CD14-positive monocyte (primary cell): ENCODE measurements at regions not wholly inside any gene's neighbourhood (a gene's known extent, or its start where the extent isn't known, plus 50 kb on each side); places are given as distances from the start of the nearest gene placed in this dataset.
"Not testable (repeated sequence)": the region's sequence is repeated elsewhere in the genome, so short reads cannot be mapped to it uniquely, and the experiment has no call there.

ENCODE experiments used
- DNase-seq, 3 donors: peaks; one replicate each; pipeline ENCODE4 v3.0.0-alpha.2; 2011 to 2022
- H2AFZ ChIP-seq: 2 replicates; pipeline ENCODE4 v1.6.0; 2012; ENCODE audit warnings: mild to moderate bottlenecking, low read depth, low read length, inconsistent platforms; ENCODE audit not compliant: insufficient read depth, poor library complexity, severe bottlenecking
- H3K27ac ChIP-seq, 2 donors: 1 replicate in 1 of 2; 2 replicates in 1 of 2; pipeline ENCODE4 v1.5.1; 2012 to 2013; ENCODE audit warnings: low read length in 2 of 2, control low read depth in 1 of 2, inconsistent platforms in 1 of 2, low read depth in 1 of 2, mild to moderate bottlenecking in 1 of 2
- H3K27me3 ChIP-seq, 2 donors: one replicate each; pipeline versions ENCODE4 v1.6.0 to v1.6.1; 2011 to 2013; ENCODE audit warnings: low read length in 2 of 2; ENCODE audit not compliant: control insufficient read depth in 2 of 2, insufficient read depth in 2 of 2
- H3K36me3 ChIP-seq, 2 donors: replicated peaks in 1 of 2; 1 replicate in 1 of 2; 2 replicates in 1 of 2; pipeline versions ENCODE4 v1.5.1 to v1.6.1; 2012 to 2013; ENCODE audit warnings: low read length in 2 of 2, control low read depth in 1 of 2, inconsistent platforms in 1 of 2, mild to moderate bottlenecking in 1 of 2; ENCODE audit not compliant: insufficient read depth in 2 of 2, control insufficient read depth in 1 of 2
- H3K4me1 ChIP-seq, 2 donors: 1 replicate in 1 of 2; 2 replicates in 1 of 2; pipeline versions ENCODE4 v1.5.1 to v1.6.1; 2012 to 2013; ENCODE audit warnings: low read length in 2 of 2, control low read depth in 1 of 2, inconsistent platforms in 1 of 2, mild to moderate bottlenecking in 1 of 2, moderate library complexity in 1 of 2; ENCODE audit not compliant: insufficient read depth in 2 of 2, control insufficient read depth in 1 of 2
- H3K4me2 ChIP-seq: replicated peaks from 2 replicates; pipeline ENCODE3; 2012; ENCODE audit warnings: low read length, moderate library complexity, mild to moderate bottlenecking; ENCODE audit not compliant: poor library complexity, severe bottlenecking; ENCODE audit errors: extremely low read depth
- H3K4me3 ChIP-seq, 3 experiments: fragments of 200-600 bp in 1 of 3; sonication (generic) in 1 of 3; replicated peaks in 1 of 3; 1 replicate in 2 of 3; 2 replicates in 1 of 3; pipeline ENCODE4 v1.5.1; 2011 to 2013; ENCODE audit warnings: low read length in 3 of 3, mild to moderate bottlenecking in 3 of 3, control low read depth in 2 of 3, low read depth in 2 of 3, inconsistent platforms in 1 of 3, moderate library complexity in 1 of 3
- H3K79me2 ChIP-seq: 2 replicates; pipeline ENCODE4 v1.6.0; 2012; ENCODE audit warnings: mild to moderate bottlenecking, control low read depth, inconsistent platforms, low read length, moderate library complexity; ENCODE audit not compliant: insufficient read depth
- H3K9ac ChIP-seq: 2 replicates; pipeline ENCODE4 v1.6.0; 2017; ENCODE audit warnings: low read length, mild to moderate bottlenecking; ENCODE audit not compliant: insufficient read depth, poor library complexity, severe bottlenecking
- H3K9me3 ChIP-seq, 2 donors: replicated peaks in 1 of 2; 1 replicate in 1 of 2; 2 replicates in 1 of 2; pipeline versions ENCODE4 v1.5.1 to v1.6.1; 2012 to 2013; ENCODE audit warnings: low read length in 2 of 2, control low read depth in 1 of 2; ENCODE audit not compliant: control insufficient read depth in 1 of 2, insufficient read depth in 1 of 2
- H4K20me1 ChIP-seq: 2 replicates; pipeline ENCODE4 v1.6.0; 2012; ENCODE audit warnings: mild to moderate bottlenecking, low read length, control low read depth, moderate library complexity; ENCODE audit not compliant: insufficient read depth
- H3K27ac Mint-ChIP-seq, 7 donors: one replicate each; pipeline ENCODE4 v1.8.0; 2020; ENCODE audit warnings: mild to moderate bottlenecking in 7 of 7, mixed read lengths in 7 of 7, moderate library complexity in 6 of 7, inconsistent platforms in 2 of 7
- H3K27me3 Mint-ChIP-seq, 3 donors: one replicate each; pipeline ENCODE4 v1.8.0; 2021 to 2022; ENCODE audit warnings: low read depth in 3 of 3, mild to moderate bottlenecking in 3 of 3, mixed read lengths in 3 of 3, moderate library complexity in 3 of 3, inconsistent platforms in 1 of 3
- H3K36me3 Mint-ChIP-seq, 2 donors: one replicate each; pipeline ENCODE4 v1.8.0; 2020; ENCODE audit warnings: mixed read lengths in 2 of 2, inconsistent platforms in 1 of 2, mild to moderate bottlenecking in 1 of 2
- H3K4me1 Mint-ChIP-seq: one replicate; pipeline ENCODE4 v1.8.0; 2020; ENCODE audit warnings: mild to moderate bottlenecking, mixed read lengths
- H3K4me3 Mint-ChIP-seq, 2 donors: one replicate each; pipeline ENCODE4 v1.8.0; 2020; ENCODE audit warnings: mild to moderate bottlenecking in 2 of 2, mixed read lengths in 2 of 2, moderate library complexity in 1 of 2
- H3K9me3 Mint-ChIP-seq, 7 donors: one replicate each; pipeline ENCODE4 v1.8.0; 2020 to 2022; ENCODE audit warnings: mixed read lengths in 7 of 7, mild to moderate bottlenecking in 6 of 7, moderate library complexity in 6 of 7, inconsistent platforms in 2 of 7
- CTCF ChIP-seq: fragments of 200-600 bp; IDR thresholded peaks from one replicate; pipeline ENCODE4 v1.8.0; 2022; ENCODE audit warnings: antibody characterized with exemption, mild to moderate bottlenecking
- WGBS: methylation state at CpG from one replicate; pipeline ENCODE4 v1.1.5; 2013; ENCODE audit warnings: missing lambda C conversion rate; ENCODE audit not compliant: insufficient coverage; 5-methylcytosine and 5-hydroxymethylcytosine counted together
- intact Hi-C, 2 donors: fragments of 100-400 bp; cut with micrococcal nuclease; formaldehyde crosslinking; loops; one replicate each; pipeline versions ENCODE4 v1.15.0 to v1.15.1; 2023

GRCh38 chr18:9021458-9021857 is 81.0 kb upstream of the NDUFV2 start:
- H3K36me3 ChIP-seq = no peaks in the 10 kb centered on the region
- intact Hi-C loops = no loop called here
- H3K4me3 Mint-ChIP-seq = no peak overlapping the region
- no peak overlapping the region for H3K9ac ChIP-seq
- TF ChIP-seq CTCF = no peak
- no peaks in the 10 kb centered on the region for H3K36me3 Mint-ChIP-seq
- no peak overlapping the region for H3K27ac ChIP-seq
- peaks cover 18% of the 10 kb centered on the region for H3K4me1 Mint-ChIP-seq
- H3K27ac Mint-ChIP-seq = no peak overlapping the region
- H3K9me3 ChIP-seq = no peaks in the 10 kb centered on the region
- H2AFZ ChIP-seq = no peak overlapping the region
- H3K9me3 Mint-ChIP-seq = peaks cover 0 to 3% (median 0%) of the 10 kb centered on the region in 7 donors
- no peaks in the 10 kb centered on the region for H3K79me2 ChIP-seq
- no peak for DNase-seq
- H3K4me1 ChIP-seq = peaks cover 15% of the 10 kb centered on the region in 2 donors
- no CpG with 5 or more reads among the region's 3 CpGs for WGBS
- H4K20me1 ChIP-seq = no peaks in the 10 kb centered on the region
- H3K27me3 Mint-ChIP-seq = peaks cover 0 to 1% (median 1%) of the 10 kb centered on the region in 3 donors
- no peaks in the 10 kb centered on the region for H3K27me3 ChIP-seq
- H3K4me3 ChIP-seq = no peak overlapping the region
- H3K4me2 ChIP-seq = no peak overlapping the region

GRCh38 chr18:9022397-9023155 is 79.9 kb upstream of the NDUFV2 start:
- intact Hi-C loops = no loop called here
- Histone ChIP-seq H3K9ac (no peak overlapping the region), H3K79me2 (no peaks in the 10 kb centered on the region), H3K4me3 (no peak overlapping the region), H3K9me3 (no peaks in the 10 kb centered on the region), H3K4me2 (no peak overlapping the region), H3K36me3 (no peaks in the 10 kb centered on the region), H3K27ac (no peak overlapping the region), H3K4me1 (peaks cover 4% of the 10 kb centered on the region in 2 donors), H2AFZ (no peak overlapping the region), H4K20me1 (no peaks in the 10 kb centered on the region), H3K27me3 (no peaks in the 10 kb centered on the region)
- no peak overlapping the region for H3K27ac Mint-ChIP-seq
- peaks cover 8% of the 10 kb centered on the region for H3K4me1 Mint-ChIP-seq
- no peak overlapping the region for H3K4me3 Mint-ChIP-seq
- no peak for DNase-seq
- H3K9me3 Mint-ChIP-seq = peaks cover 0 to 3% (median 0%) of the 10 kb centered on the region in 7 donors
- H3K27me3 Mint-ChIP-seq = peaks cover 1 to 3% (median 1%) of the 10 kb centered on the region in 3 donors
- H3K36me3 Mint-ChIP-seq = no peaks in the 10 kb centered on the region
- WGBS = 93% methylated on average over 3 of the region's 8 CpGs
- no peak for TF ChIP-seq CTCF

GRCh38 chr18:9024031-9024646 is 78.4 kb upstream of the NDUFV2 start:
- 100% methylated on average over 8 of the region's 18 CpGs for WGBS

More at GRCh38 chr18:9024031-9024646, 78.4 kb upstream of the NDUFV2 start:
- H3K4me1 Mint-ChIP-seq, H3K27me3 Mint-ChIP-seq, H3K4me2 ChIP-seq, H2AFZ ChIP-seq, H3K36me3 ChIP-seq, H3K9me3 ChIP-seq, H3K79me2 ChIP-seq, H3K4me1 ChIP-seq, H3K27ac Mint-ChIP-seq, H3K36me3 Mint-ChIP-seq, H3K4me3 ChIP-seq, H3K27ac ChIP-seq, intact Hi-C loops, H3K9ac ChIP-seq, H3K4me3 Mint-ChIP-seq, H3K27me3 ChIP-seq, H3K9me3 Mint-ChIP-seq, H4K20me1 ChIP-seq, DNase-seq: not testable (repeated sequence)
